ENCODE measurements at regions not wholly inside any gene's neighbourhood (a gene's known extent, or its start where the extent isn't known, plus 50 kb on each side); places are given as distances from the start of the nearest gene placed in this dataset.

DNA sequence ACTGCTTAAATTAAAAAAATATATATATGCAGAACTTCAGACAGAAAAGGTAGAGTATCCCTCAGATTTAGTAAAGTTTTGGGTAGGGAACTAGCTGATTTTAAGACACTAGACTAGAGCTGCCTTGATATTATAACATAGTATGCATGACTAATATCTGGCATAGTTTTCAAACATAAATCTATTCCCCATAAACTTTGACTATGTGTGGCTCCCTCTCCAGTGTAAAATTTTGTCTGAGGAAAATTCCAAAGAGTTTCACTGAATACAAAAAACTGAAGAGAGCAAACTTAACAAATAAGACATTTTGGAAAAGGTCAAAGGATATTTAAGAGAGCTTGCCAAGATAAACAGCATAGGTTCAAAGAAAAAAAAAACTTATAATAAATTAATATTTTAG lies 66.2 kb upstream of the ZNF462 start:
- no peak for DNase-seq
- no peak for TF ChIP-seq CTCF (IDR thresholded peaks at IDR 0.05; ENCODE audit: low read depth, low read length)

DNA sequence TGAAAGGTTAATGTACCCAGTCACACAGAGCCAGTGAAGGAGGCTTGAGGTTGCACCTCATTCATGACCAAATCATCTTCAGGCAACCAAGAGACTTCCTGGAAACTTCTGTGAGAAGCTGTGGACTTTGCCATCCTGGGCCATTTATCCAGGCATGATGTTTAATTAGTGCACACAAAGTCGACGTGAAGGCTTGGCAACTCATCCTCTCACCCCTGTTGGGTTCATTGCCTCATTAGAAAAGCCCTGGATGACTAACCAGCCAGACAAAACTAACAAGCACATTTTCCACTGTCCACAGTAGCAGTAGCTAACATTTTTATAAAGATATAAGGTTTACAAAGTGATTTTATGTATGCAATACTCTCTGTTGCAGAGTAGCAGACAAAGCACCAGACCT lies 65.7 kb upstream of the ZNF462 start:
- Histone ChIP-seq H3K9me3 (ENCODE audit: severe bottlenecking) (no peaks in the 10 kb centered on the region), H3K36me3 (no peaks in the 10 kb centered on the region), H3K4me3 (ENCODE audit: low read depth, low read length) (no peak overlapping the region), H3K27ac (no peak overlapping the region), H3K27me3 (ENCODE audit: insufficient read depth, low read depth, severe bottlenecking) (no peaks in the 10 kb centered on the region)
- TF ChIP-seq CTCF (IDR thresholded peaks at IDR 0.05; ENCODE audit: low read depth, low read length): no peak
- DNase-seq: no peak

More for the DNA sequence above, 66.2 kb upstream of the ZNF462 start:
- Histone ChIP-seq H3K27ac (no peak overlapping the region), H3K9me3 (ENCODE audit: severe bottlenecking) (no peaks in the 10 kb centered on the region), H3K4me3 (ENCODE audit: low read depth, low read length) (no peak overlapping the region), H3K36me3 (no peaks in the 10 kb centered on the region), H3K27me3 (ENCODE audit: insufficient read depth, low read depth, severe bottlenecking) (no peaks in the 10 kb centered on the region)

GRCh38 chr9:106798016-106798799 lies 64.8 kb upstream of the ZNF462 start:
- DNase-seq: no peak
- no peaks in the 10 kb centered on the region for H3K9me3 ChIP-seq (ENCODE audit: severe bottlenecking)
- no peaks in the 10 kb centered on the region for H3K36me3 ChIP-seq
- TF ChIP-seq CTCF (IDR thresholded peaks at IDR 0.05; ENCODE audit: low read depth, low read length): no peak
- H3K27ac ChIP-seq: no peak overlapping the region
- H3K4me3 ChIP-seq (ENCODE audit: low read depth, low read length): no peak overlapping the region
- H3K27me3 ChIP-seq (ENCODE audit: insufficient read depth, low read depth, severe bottlenecking): no peaks in the 10 kb centered on the region

DNA sequence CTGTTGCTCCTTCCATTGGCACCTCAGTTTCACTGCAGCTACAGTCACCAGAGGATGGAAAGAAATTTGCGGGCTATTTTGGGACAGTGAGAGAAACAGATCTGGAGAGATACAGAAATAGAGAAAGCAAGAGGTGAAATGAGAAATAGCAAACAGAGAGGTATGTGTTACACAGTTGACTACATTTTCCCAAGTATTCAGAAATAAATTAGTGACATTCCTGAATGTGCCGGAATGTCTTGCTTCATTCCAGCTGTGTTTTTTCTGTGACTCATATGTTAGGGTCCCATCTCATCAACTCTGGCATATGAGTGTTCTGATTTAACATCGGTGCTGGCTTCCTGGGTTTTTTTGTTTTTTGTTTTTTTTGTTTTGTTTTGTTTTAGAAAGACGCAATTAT lies 63.8 kb upstream of the ZNF462 start:
- H3K27ac ChIP-seq: no peak overlapping the region
- DNase-seq: no peak
- H3K9me3 ChIP-seq (ENCODE audit: severe bottlenecking): no peaks in the 10 kb centered on the region
- H3K36me3 ChIP-seq: no peaks in the 10 kb centered on the region
- TF ChIP-seq CTCF (IDR thresholded peaks at IDR 0.05; ENCODE audit: low read depth, low read length): no peak
- no peak overlapping the region for H3K4me3 ChIP-seq (ENCODE audit: low read depth, low read length)
- no peaks in the 10 kb centered on the region for H3K27me3 ChIP-seq (ENCODE audit: insufficient read depth, low read depth, severe bottlenecking)

DNA sequence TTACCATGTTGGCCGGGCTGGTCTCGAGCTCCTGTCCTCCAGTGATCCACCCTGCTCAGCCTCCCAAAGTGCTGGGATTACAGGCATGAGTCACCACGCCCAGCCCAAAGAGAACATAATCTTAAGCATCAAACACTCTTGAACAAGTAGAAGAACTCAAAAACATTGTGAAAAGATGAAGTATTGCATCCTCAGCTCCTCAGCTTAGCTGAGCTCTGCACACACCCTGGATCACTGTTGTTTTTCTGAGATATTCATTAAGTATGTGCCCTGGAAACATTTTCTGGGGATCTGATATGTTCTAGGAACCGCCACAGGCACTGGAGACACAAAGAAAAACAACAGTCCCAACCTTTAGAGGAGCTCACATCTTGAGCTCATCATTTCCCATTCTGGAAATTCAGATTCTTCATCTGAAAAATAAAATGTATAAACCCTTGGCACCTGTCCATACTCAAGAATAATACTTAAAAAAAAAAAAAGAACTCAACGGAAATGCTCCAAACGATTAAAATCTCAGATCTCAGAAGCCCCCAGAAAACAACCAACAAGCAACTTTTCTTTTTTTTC lies 62.2 kb upstream of the ZNF462 start:
- peaks cover 4% of the 10 kb centered on the region for H3K9me3 ChIP-seq (ENCODE audit: severe bottlenecking)
- no peaks in the 10 kb centered on the region for H3K36me3 ChIP-seq
- H3K4me3 ChIP-seq (ENCODE audit: low read depth, low read length): no peak overlapping the region
- no peak for TF ChIP-seq CTCF (IDR thresholded peaks at IDR 0.05; ENCODE audit: low read depth, low read length)
- DNase-seq: no peak
- H3K27ac ChIP-seq: no peak overlapping the region
- H3K27me3 ChIP-seq (ENCODE audit: insufficient read depth, low read depth, severe bottlenecking): no peaks in the 10 kb centered on the region

Measured in WERI-Rb-1 (cell line).